GM12872 (cell line): ENCODE measurements at regions not wholly inside any gene's neighbourhood (a gene's known extent, or its start where the extent isn't known, plus 50 kb on each side); places are given as distances from the start of the nearest gene placed in this dataset.

ENCODE experiments used
- TF ChIP-seq, protein P1 (sequence below): IDR thresholded peaks from 3 replicates; pipeline ENCODE4 v1.5.1; 2011; ENCODE audit warnings: low read depth, mild to moderate bottlenecking, low read length, moderate library complexity; ENCODE audit not compliant: insufficient read depth

GRCh38 chr1:177526201-177526600 lies 355.4 kb downstream of the BRINP2 start:
- TF ChIP-seq, protein P1, sequence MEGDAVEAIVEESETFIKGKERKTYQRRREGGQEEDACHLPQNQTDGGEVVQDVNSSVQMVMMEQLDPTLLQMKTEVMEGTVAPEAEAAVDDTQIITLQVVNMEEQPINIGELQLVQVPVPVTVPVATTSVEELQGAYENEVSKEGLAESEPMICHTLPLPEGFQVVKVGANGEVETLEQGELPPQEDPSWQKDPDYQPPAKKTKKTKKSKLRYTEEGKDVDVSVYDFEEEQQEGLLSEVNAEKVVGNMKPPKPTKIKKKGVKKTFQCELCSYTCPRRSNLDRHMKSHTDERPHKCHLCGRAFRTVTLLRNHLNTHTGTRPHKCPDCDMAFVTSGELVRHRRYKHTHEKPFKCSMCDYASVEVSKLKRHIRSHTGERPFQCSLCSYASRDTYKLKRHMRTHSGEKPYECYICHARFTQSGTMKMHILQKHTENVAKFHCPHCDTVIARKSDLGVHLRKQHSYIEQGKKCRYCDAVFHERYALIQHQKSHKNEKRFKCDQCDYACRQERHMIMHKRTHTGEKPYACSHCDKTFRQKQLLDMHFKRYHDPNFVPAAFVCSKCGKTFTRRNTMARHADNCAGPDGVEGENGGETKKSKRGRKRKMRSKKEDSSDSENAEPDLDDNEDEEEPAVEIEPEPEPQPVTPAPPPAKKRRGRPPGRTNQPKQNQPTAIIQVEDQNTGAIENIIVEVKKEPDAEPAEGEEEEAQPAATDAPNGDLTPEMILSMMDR, result no peak

DNA sequence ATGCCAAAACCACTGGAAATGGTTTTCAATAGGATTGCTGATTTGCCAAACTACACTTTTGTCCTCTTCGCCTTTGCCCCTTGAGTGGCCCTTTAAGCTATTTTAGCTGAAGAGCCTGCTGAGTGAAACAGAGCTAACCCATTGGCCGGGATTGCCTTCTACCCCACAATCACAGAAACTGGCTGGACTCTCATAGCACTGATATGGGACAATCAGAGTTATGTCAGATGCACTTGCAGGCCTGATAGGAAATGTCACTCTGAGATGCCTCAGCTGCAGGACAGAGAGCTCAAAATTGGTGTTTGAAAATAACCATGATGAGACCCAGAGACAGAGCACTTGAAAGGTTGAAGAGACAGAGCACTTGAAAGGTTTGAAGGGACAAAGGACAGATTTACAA lies 354.4 kb downstream of the BRINP2 start:
- TF ChIP-seq, protein P1, result no peak

- TF ChIP-seq, protein P1, result no peak
These were observed 346.8 kb downstream of the BRINP2 start for GRCh38 chr1:177517546-177517945.

GRCh38 chr1:177514207-177514606 lies 343.4 kb downstream of the BRINP2 start:
- TF ChIP-seq, protein P1, result no peak

GRCh38 chr1:177511036-177511435 lies 340.3 kb downstream of the BRINP2 start:
- TF ChIP-seq, protein P1, result no peak

DNA sequence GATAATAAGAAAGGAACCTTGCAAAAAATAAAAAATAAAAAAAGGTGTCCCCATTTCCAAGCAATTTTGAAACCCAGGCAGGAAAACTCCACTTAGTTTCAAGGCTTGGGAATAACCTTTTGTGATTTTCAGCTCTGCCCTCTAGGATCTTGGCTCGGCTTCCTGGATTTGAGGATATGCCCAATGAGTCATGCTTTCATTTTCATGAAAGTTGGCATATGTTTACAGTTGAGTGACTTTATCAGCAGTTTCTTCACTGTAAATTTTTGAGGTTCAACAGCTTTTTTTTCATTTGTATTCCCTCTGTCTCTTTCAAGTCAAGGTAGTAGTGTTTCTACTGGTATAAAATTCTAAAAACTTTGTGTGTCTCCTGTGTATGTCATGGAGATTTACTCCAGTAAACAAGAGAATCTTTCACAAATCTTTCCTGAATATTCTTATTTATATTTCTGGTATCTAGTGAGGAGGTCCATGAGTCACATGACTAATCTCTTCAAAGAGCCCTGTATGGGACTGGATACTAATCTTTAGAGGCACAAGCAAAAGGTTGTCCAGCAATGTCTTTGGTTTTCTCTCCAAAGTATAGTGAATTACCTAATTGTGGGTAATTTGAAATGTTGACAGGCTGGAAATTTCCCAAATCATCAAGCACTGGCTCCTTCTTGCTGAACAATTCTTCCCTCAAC lies 335.3 kb downstream of the BRINP2 start:
- TF ChIP-seq, protein P1, result no peak

DNA sequence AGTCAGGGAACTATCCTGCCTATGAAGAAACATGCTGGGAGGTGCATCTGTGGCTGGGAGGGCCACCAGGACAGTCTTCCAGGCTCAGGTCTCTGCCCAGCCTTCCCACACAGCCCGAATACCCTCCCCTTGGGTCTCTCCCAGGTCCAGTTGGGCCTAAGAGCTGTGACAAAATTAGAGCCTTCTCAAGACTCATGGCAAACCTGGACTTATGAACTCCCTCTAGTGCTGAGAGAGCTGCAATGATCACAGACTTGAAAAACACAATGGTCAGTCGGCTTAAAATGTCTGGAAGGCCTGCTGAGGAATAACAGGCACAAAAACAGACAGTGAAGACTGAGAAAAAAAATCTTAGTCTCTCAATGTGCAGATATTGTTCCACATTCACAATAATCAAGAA lies 325.1 kb downstream of the BRINP2 start:
- TF ChIP-seq, protein P1, result no peak
